Endothelial cell of umbilical vein (primary cell): ENCODE measurements at regions not wholly inside any gene's neighbourhood (a gene's known extent, or its start where the extent isn't known, plus 50 kb on each side); places are given as distances from the start of the nearest gene placed in this dataset.

Source experiments
- BruUV-seq: library from RNA; stranded (reverse); fragments of 400-500 nt; replicated peaks from 2 replicates; lab custom pipeline; 2021; lab: Mats Ljungman, UMichigan
- CTCF ChIA-PET: fragments of 300-600, 350-600 bp; sonication (Branson Sonifier 250); formaldehyde crosslinking; loops from one replicate; lab custom pipeline; 2021; ENCODE audit warnings: antibody characterized with exemption, inconsistent platforms; lab: Charles Lee
- POLR2A ChIA-PET: fragments of 300-600, 350-600 bp; sonication (Branson Sonifier 250); formaldehyde crosslinking; loops from one replicate; lab custom pipeline; 2021; ENCODE audit warnings: antibody characterized with exemption, inconsistent platforms; lab: Charles Lee
- DNase-seq: peaks from one replicate; pipeline ENCODE4 v3.0.0-alpha.2; 2011; ENCODE audit warnings: low read depth, low spot score
- FAIRE-seq: peaks from 2 replicates; lab custom pipeline; 2011; peaks lifted over from hg19 to GRCh38; lab: Jason Lieb, UNC
- H2AFZ ChIP-seq: 2 replicates; pipeline ENCODE4 v1.6.0; 2012; ENCODE audit warnings: low read depth, low read length, control low read depth, inconsistent platforms
- H3K27ac ChIP-seq: 2 replicates; pipeline ENCODE4 v1.5.1; 2011; ENCODE audit warnings: low read depth, mild to moderate bottlenecking, control low read depth, low read length, moderate library complexity; ENCODE audit not compliant: insufficient read depth
- H3K27me3 ChIP-seq, 2 experiments: 2 replicates each; pipeline versions ENCODE4 v1.6.0 to v1.6.1; 2011; ENCODE audit warnings: low read length in 2 of 2, mixed read lengths in 1 of 2; ENCODE audit not compliant: control insufficient read depth in 2 of 2, insufficient read depth in 2 of 2
- H3K36me3 ChIP-seq, 2 experiments: 2 replicates in 1 of 2; 3 replicates in 1 of 2; pipeline ENCODE4 v1.5.1; 2011; ENCODE audit warnings: low read length in 2 of 2, mild to moderate bottlenecking in 1 of 2, moderate library complexity in 1 of 2; ENCODE audit not compliant: control insufficient read depth in 2 of 2, insufficient read depth in 2 of 2; ENCODE audit errors: extremely low read depth in 1 of 2
- H3K4me1 ChIP-seq: 3 replicates; pipeline ENCODE4 v1.5.1; 2011; ENCODE audit warnings: mild to moderate bottlenecking, low read length; ENCODE audit not compliant: control insufficient read depth, insufficient read depth; ENCODE audit errors: extremely low read depth
- H3K4me2 ChIP-seq: 2 replicates; pipeline ENCODE4 v1.6.1; 2011; ENCODE audit warnings: low read length, control low read depth, mixed read lengths; ENCODE audit not compliant: insufficient read depth
- H3K4me3 ChIP-seq, 3 experiments: fragments of 200-600 bp in 1 of 3; sonication (generic), shearing (Covaris generic) in 1 of 3; replicated peaks in 1 of 3; 2 replicates each; pipeline ENCODE4 v1.5.1; 2011 to 2016; ENCODE audit warnings: control low read depth in 3 of 3, low read length in 3 of 3, mild to moderate bottlenecking in 2 of 3, inconsistent platforms in 1 of 3, low read depth in 1 of 3, moderate library complexity in 1 of 3; ENCODE audit not compliant: insufficient read depth in 1 of 3
- H3K79me2 ChIP-seq: 2 replicates; pipeline ENCODE4 v1.6.0; 2012; ENCODE audit warnings: low read length, inconsistent platforms; ENCODE audit not compliant: control insufficient read depth, insufficient read depth
- H3K9ac ChIP-seq: replicated peaks from 2 replicates; pipeline ENCODE3; 2011; ENCODE audit warnings: low read length, control low read depth; ENCODE audit not compliant: insufficient read depth; ENCODE audit errors: extremely low read depth
- H3K9me1 ChIP-seq: replicated peaks from 3 replicates; pipeline ENCODE4 v1.6.0; 2011; ENCODE audit warnings: mild to moderate bottlenecking, low read length; ENCODE audit not compliant: control insufficient read depth, insufficient read depth; ENCODE audit errors: extremely low read depth
- H3K9me3 ChIP-seq: replicated peaks from 2 replicates; pipeline ENCODE4 v1.5.1; 2012; ENCODE audit warnings: low read length, inconsistent platforms; ENCODE audit not compliant: control insufficient read depth, insufficient read depth
- H4K20me1 ChIP-seq: replicated peaks from 2 replicates; pipeline ENCODE3; 2011; ENCODE audit warnings: mild to moderate bottlenecking, low read length; ENCODE audit not compliant: control insufficient read depth, insufficient read depth; ENCODE audit errors: extremely low read depth
- EZH2 ChIP-seq: IDR thresholded peaks from 2 replicates; pipeline ENCODE4 v1.6.1; 2012; ENCODE audit warnings: borderline replicate concordance, low read depth, mild to moderate bottlenecking, moderate library complexity, low read length, inconsistent platforms; ENCODE audit not compliant: severe bottlenecking
- FOS ChIP-seq: IDR thresholded peaks from 2 replicates; pipeline ENCODE4 v1.6.1; 2011; ENCODE audit warnings: mild to moderate bottlenecking, low read length, moderate library complexity, borderline replicate concordance; ENCODE audit not compliant: insufficient read depth
- GATA2 ChIP-seq: IDR thresholded peaks from 2 replicates; pipeline ENCODE4 v1.7.0; 2011; ENCODE audit warnings: low read depth, mild to moderate bottlenecking, moderate library complexity, mixed read lengths, low read length; ENCODE audit not compliant: insufficient read length, insufficient read depth
- JUN ChIP-seq: IDR thresholded peaks from 2 replicates; pipeline ENCODE4 v1.6.1; 2011; ENCODE audit warnings: borderline replicate concordance, low read depth; ENCODE audit not compliant: insufficient read length, insufficient read depth
- MYC ChIP-seq: IDR thresholded peaks from one replicate; pipeline ENCODE4 v1.6.1; 2011; ENCODE audit warnings: mild to moderate bottlenecking, low read depth, low read length
- POLR2A ChIP-seq: IDR thresholded peaks from 2 replicates; pipeline ENCODE4 v1.6.1; 2012; ENCODE audit warnings: low read depth, mild to moderate bottlenecking, control low read depth, low read length
- POLR2AphosphoS5 ChIP-seq: IDR thresholded peaks from 2 replicates; pipeline ENCODE4 v1.6.1; 2012; ENCODE audit warnings: low read depth, mild to moderate bottlenecking, control low read depth, low read length, moderate library complexity; ENCODE audit not compliant: insufficient read depth
- dilution Hi-C: fragments of 300-500 bp; cut with MboI; formaldehyde crosslinking; loops from one replicate; pipeline ENCODE4 v1.15.0; 2019; ENCODE audit warnings: low sequenced_read_pairs; ENCODE audit not compliant: extremely low pct_ligation_motif_present
- intact Hi-C: fragments of 100-400 bp; cut with micrococcal nuclease; formaldehyde crosslinking; loops from one replicate; pipeline ENCODE4 v1.10.0; 2022
- TF ChIP-seq, protein P1 (sequence below): IDR thresholded peaks from 2 replicates; pipeline ENCODE4 v1.6.1; 2011; ENCODE audit not compliant: insufficient read depth, insufficient read length
- TF ChIP-seq, protein P2 (sequence below), 2 donors: IDR thresholded peaks; 1 replicate in 1 of 2; 2 replicates in 1 of 2; pipeline ENCODE4 v1.5.1; 2011; ENCODE audit warnings: low read length in 2 of 2, mild to moderate bottlenecking in 2 of 2, moderate library complexity in 2 of 2, control low read depth in 1 of 2, inconsistent platforms in 1 of 2, low read depth in 1 of 2; ENCODE audit not compliant: insufficient read depth in 1 of 2; ENCODE audit errors: extremely low read depth in 1 of 2

DNA sequence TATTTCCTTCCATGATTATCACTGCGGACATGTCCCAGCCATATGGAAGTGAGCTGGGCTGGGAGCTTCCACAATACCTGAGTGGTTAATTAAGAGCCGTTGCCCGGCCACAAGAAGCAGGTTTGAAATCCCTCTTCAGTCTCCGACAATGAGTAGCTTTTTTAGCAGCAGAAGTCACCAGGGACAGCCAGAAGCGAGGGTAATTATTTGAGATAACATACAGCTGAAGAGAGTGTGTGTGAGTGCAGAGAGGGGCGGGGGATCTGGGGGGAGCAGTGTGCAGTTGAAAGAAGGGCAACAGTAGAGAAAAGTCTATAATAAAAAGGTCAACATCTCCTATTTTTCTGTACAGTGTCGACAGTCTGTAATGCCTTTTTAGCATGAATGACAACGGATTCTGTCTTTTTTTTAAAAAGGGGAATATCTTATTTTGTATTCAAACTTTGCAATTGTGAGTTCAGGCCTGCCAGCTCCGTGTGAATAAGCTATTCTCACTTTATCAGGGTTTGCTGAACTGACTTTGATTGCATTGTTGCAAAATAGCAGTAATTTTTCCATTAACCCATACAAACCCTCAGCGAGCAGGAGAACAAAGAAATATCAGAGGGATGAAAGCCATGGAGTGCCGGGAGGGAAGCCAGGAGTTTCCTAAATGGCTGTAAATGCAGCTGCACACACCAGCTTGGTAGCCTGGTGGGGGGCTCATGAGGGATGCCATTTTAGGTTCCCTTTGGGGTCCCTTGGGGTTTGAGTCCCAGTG lies 220.3 kb upstream of the IRX3 start:
- ChIA-PET POLR2A (no interaction called here), CTCF (no interaction called here)
- H3K9me1 ChIP-seq = no peaks in the 10 kb centered on the region
- no peak overlapping the region for H2AFZ ChIP-seq
- no TSS peak for BruUV-seq
- no peaks in the 10 kb centered on the region for H3K36me3 ChIP-seq
- H3K4me2 ChIP-seq = no peak overlapping the region
- TF ChIP-seq EZH2 (no peak), FOS (no peak), POLR2AphosphoS5 (no peak), JUN (no peak), GATA2 (no peak), MYC (no peak), POLR2A (no peak)
- TF ChIP-seq, protein P1, sequence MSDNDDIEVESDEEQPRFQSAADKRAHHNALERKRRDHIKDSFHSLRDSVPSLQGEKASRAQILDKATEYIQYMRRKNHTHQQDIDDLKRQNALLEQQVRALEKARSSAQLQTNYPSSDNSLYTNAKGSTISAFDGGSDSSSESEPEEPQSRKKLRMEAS = no peak
- TF ChIP-seq, protein P2, sequence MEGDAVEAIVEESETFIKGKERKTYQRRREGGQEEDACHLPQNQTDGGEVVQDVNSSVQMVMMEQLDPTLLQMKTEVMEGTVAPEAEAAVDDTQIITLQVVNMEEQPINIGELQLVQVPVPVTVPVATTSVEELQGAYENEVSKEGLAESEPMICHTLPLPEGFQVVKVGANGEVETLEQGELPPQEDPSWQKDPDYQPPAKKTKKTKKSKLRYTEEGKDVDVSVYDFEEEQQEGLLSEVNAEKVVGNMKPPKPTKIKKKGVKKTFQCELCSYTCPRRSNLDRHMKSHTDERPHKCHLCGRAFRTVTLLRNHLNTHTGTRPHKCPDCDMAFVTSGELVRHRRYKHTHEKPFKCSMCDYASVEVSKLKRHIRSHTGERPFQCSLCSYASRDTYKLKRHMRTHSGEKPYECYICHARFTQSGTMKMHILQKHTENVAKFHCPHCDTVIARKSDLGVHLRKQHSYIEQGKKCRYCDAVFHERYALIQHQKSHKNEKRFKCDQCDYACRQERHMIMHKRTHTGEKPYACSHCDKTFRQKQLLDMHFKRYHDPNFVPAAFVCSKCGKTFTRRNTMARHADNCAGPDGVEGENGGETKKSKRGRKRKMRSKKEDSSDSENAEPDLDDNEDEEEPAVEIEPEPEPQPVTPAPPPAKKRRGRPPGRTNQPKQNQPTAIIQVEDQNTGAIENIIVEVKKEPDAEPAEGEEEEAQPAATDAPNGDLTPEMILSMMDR (IDR thresholded peaks at IDR 0.05; ENCODE audit: extremely low read depth in 1 of 2, insufficient read depth in 1 of 2, low read depth in 1 of 2, low read length in 2 of 2) = no peak
- H3K9ac ChIP-seq = no peak overlapping the region
- H3K4me3 ChIP-seq = no peak overlapping the region
- no peaks in the 10 kb centered on the region for H4K20me1 ChIP-seq
- no peaks in the 10 kb centered on the region for H3K27me3 ChIP-seq
- dilution Hi-C loops = no loop called here
- no peak for FAIRE-seq
- intact Hi-C loops = no loop called here
- peaks cover 4% of the 10 kb centered on the region for H3K4me1 ChIP-seq
- H3K9me3 ChIP-seq = no peaks in the 10 kb centered on the region
- H3K27ac ChIP-seq = no peak overlapping the region
- no peak for DNase-seq
- H3K79me2 ChIP-seq = no peaks in the 10 kb centered on the region
